RWPE2 (cell line): ENCODE measurements at regions not wholly inside any gene's neighbourhood (a gene's known extent, or its start where the extent isn't known, plus 50 kb on each side); places are given as distances from the start of the nearest gene placed in this dataset.
A peak's percentile ranks its signal among the peaks of the same experiment; 100 is the strongest.

Experiments used
- ATAC-seq: fragments of 200-7000 bp; cut with Tn5 transposase; 3 replicates; pipeline ENCODE4 v1.9.1; 2021; ENCODE audit warnings: low read depth
- DNase-seq: peaks from one replicate; pipeline ENCODE4 v3.0.0-alpha.2; 2020; ENCODE audit warnings: low spot score
- H3K27ac ChIP-seq: fragments of 450-650 bp; 2 replicates; pipeline ENCODE4 v1.5.1; 2017; ENCODE audit warnings: mild to moderate bottlenecking; ENCODE audit not compliant: poor library complexity, severe bottlenecking
- H3K27me3 ChIP-seq: fragments of 250-450 bp; sonication (Bioruptor Pico); 2 replicates; pipeline ENCODE4 v1.5.1; 2021; ENCODE audit warnings: mild to moderate bottlenecking, moderate library complexity; ENCODE audit not compliant: insufficient read depth, poor library complexity, severe bottlenecking
- H3K36me3 ChIP-seq: fragments of 250-450 bp; sonication (Bioruptor Pico); 2 replicates; pipeline ENCODE4 v1.5.1; 2020; ENCODE audit warnings: low read depth, mild to moderate bottlenecking, moderate library complexity
- H3K4me1 ChIP-seq: fragments of 250-450 bp; sonication (Bioruptor Pico); 2 replicates; pipeline ENCODE4 v1.5.1; 2021; ENCODE audit warnings: mild to moderate bottlenecking, moderate library complexity; ENCODE audit not compliant: insufficient read depth, poor library complexity, severe bottlenecking
- H3K4me3 ChIP-seq: fragments of 250-450 bp; sonication (Bioruptor Pico); 2 replicates; pipeline ENCODE4 v1.5.1; 2021; ENCODE audit warnings: mild to moderate bottlenecking, moderate library complexity; ENCODE audit not compliant: severe bottlenecking
- H3K9me3 ChIP-seq: fragments of 250-450 bp; sonication (Bioruptor Pico); 2 replicates; pipeline ENCODE4 v1.5.1; 2021; ENCODE audit warnings: mild to moderate bottlenecking, moderate library complexity; ENCODE audit not compliant: severe bottlenecking
- CTCF ChIP-seq: fragments of 450-650 bp; IDR thresholded peaks from one replicate; pipeline ENCODE4 v1.5.1; 2017; ENCODE audit warnings: mild to moderate bottlenecking, moderate library complexity; ENCODE audit not compliant: poor library complexity, severe bottlenecking

- no peaks in the 10 kb centered on the region for H3K36me3 ChIP-seq
- TF ChIP-seq CTCF: no peak
- peaks cover 34% of the 10 kb centered on the region for H3K4me1 ChIP-seq
- no peak overlapping the region for H3K27ac ChIP-seq
- H3K27me3 ChIP-seq: no peaks in the 10 kb centered on the region
- ATAC-seq (no peak), DNase-seq (no peak)
- no peak overlapping the region for H3K4me3 ChIP-seq
- H3K9me3 ChIP-seq: no peaks in the 10 kb centered on the region
Measured at GRCh38 chr4:147360301-147360700, 120.6 kb upstream of the EDNRA start.

GRCh38 chr4:147361726-147362125 is 119.2 kb upstream of the EDNRA start:
- Histone ChIP-seq H3K9me3 (no peaks in the 10 kb centered on the region), H3K4me3 (no peak overlapping the region), H3K27me3 (no peaks in the 10 kb centered on the region), H3K27ac (peak overlapping the region; percentile 56), H3K36me3 (no peaks in the 10 kb centered on the region), H3K4me1 (peaks cover 34% of the 10 kb centered on the region)
- DNase-seq: no peak
- peak; percentile 90 for ATAC-seq
- TF ChIP-seq CTCF: no peak

GRCh38 chr4:147362938-147363337 is 118.0 kb upstream of the EDNRA start:
- Histone ChIP-seq H3K27ac (peak overlapping the region; percentile 56), H3K36me3 (no peaks in the 10 kb centered on the region), H3K27me3 (no peaks in the 10 kb centered on the region), H3K4me3 (no peak overlapping the region), H3K9me3 (no peaks in the 10 kb centered on the region), H3K4me1 (peaks cover 34% of the 10 kb centered on the region)
- ATAC-seq (peak; percentile 52; the same call in 1 of the 3 replicates), DNase-seq (no peak)
- no peak for TF ChIP-seq CTCF

- Histone ChIP-seq H3K27ac (peak overlapping the region; percentile 56), H3K9me3 (no peaks in the 10 kb centered on the region), H3K36me3 (no peaks in the 10 kb centered on the region), H3K4me1 (peaks cover 34% of the 10 kb centered on the region), H3K4me3 (no peak overlapping the region), H3K27me3 (no peaks in the 10 kb centered on the region)
- no peak for ATAC-seq
- no peak for TF ChIP-seq CTCF
- DNase-seq: no peak
Measured at GRCh38 chr4:147363514-147363913, 117.4 kb upstream of the EDNRA start.

- no peak for ATAC-seq
- no peak for DNase-seq
- H3K27ac ChIP-seq: no peak overlapping the region
- no peaks in the 10 kb centered on the region for H3K36me3 ChIP-seq
- no peak for TF ChIP-seq CTCF
- H3K4me3 ChIP-seq: no peak overlapping the region
- no peaks in the 10 kb centered on the region for H3K9me3 ChIP-seq
- H3K4me1 ChIP-seq: peaks cover 45% of the 10 kb centered on the region
- H3K27me3 ChIP-seq: no peaks in the 10 kb centered on the region
Measured at GRCh38 chr4:147365396-147365795, 115.5 kb upstream of the EDNRA start.
